ENCODE measurements at regions not wholly inside any gene's neighbourhood (a gene's known extent, or its start where the extent isn't known, plus 50 kb on each side); places are given as distances from the start of the nearest gene placed in this dataset.
"Not testable (repeated sequence)": the region's sequence is repeated elsewhere in the genome, so short reads cannot be mapped to it uniquely, and the experiment has no call there.

GRCh38 chr6:50543666-50544065, 169.7 kb upstream of the TFAP2D start:
- DNase-seq (no peak), ATAC-seq (no peak)
- H3K36me3 ChIP-seq (replicated peaks in 1 of 2; ENCODE audit: insufficient read depth in 1 of 2, low read depth in 2 of 2) = no peaks in the 10 kb centered on the region
- WGBS, 2 donors = 40 to 49% methylated on average over 7 of the region's 7 CpGs
- intact Hi-C loops (cut with DNase I) = no loop called here
- no peaks in the 10 kb centered on the region for H3K9me3 ChIP-seq
- no peaks in the 10 kb centered on the region for H3K4me1 ChIP-seq
- H3K27ac ChIP-seq = no peak overlapping the region
- no peaks in the 10 kb centered on the region for H3K27me3 ChIP-seq
- TF ChIP-seq POLR2A (IDR thresholded peaks at IDR 0.05) = no peak
- TF ChIP-seq CTCF (IDR thresholded peaks at IDR 0.05) = no peak
- H3K4me3 ChIP-seq = no peak overlapping the region

- TF ChIP-seq POLR2A (IDR thresholded peaks at IDR 0.05) (no peak), CTCF (IDR thresholded peaks at IDR 0.05) (no peak)
- ATAC-seq (no peak), DNase-seq (no peak)
- Histone ChIP-seq H3K27me3 (no peaks in the 10 kb centered on the region), H3K4me1 (no peaks in the 10 kb centered on the region), H3K36me3 (replicated peaks in 1 of 2; ENCODE audit: insufficient read depth in 1 of 2, low read depth in 2 of 2) (no peaks in the 10 kb centered on the region), H3K27ac (no peak overlapping the region), H3K9me3 (no peaks in the 10 kb centered on the region), H3K4me3 (no peak overlapping the region)
- intact Hi-C loops (cut with DNase I) = no loop called here
- WGBS, 2 donors = 28 to 32% methylated on average over 2 of the region's 2 CpGs
These were observed 164.3 kb upstream of the TFAP2D start for GRCh38 chr6:50549026-50549425.

GRCh38 chr6:50549475-50549874, 163.9 kb upstream of the TFAP2D start:
- TF ChIP-seq CTCF (IDR thresholded peaks at IDR 0.05) (no peak), POLR2A (IDR thresholded peaks at IDR 0.05) (no peak)
- Histone ChIP-seq H3K27me3 (no peaks in the 10 kb centered on the region), H3K4me1 (no peaks in the 10 kb centered on the region), H3K9me3 (no peaks in the 10 kb centered on the region), H3K27ac (no peak overlapping the region), H3K4me3 (no peak overlapping the region), H3K36me3 (replicated peaks in 1 of 2; ENCODE audit: insufficient read depth in 1 of 2, low read depth in 2 of 2) (no peaks in the 10 kb centered on the region)
- ATAC-seq (no peak), DNase-seq (no peak)
- intact Hi-C loops (cut with DNase I) = no loop called here

GRCh38 chr6:50555982-50556381, 157.3 kb upstream of the TFAP2D start:
- TF ChIP-seq CTCF (IDR thresholded peaks at IDR 0.05) (no peak), POLR2A (IDR thresholded peaks at IDR 0.05) (no peak)
- H3K27me3 ChIP-seq = no peaks in the 10 kb centered on the region
- DNase-seq = no peak
- no peaks in the 10 kb centered on the region for H3K4me1 ChIP-seq
- intact Hi-C loops (cut with DNase I) = no loop called here
- H3K36me3 ChIP-seq (replicated peaks in 1 of 2; ENCODE audit: insufficient read depth in 1 of 2, low read depth in 2 of 2) = no peaks in the 10 kb centered on the region
- H3K4me3 ChIP-seq = no peak overlapping the region
- no peaks in the 10 kb centered on the region for H3K9me3 ChIP-seq
- 35 to 38% methylated on average over 2 of the region's 2 CpGs for WGBS, 2 donors
- ATAC-seq = no peak
- H3K27ac ChIP-seq = no peak overlapping the region

GRCh38 chr6:50565004-50565403, 148.3 kb upstream of the TFAP2D start:
- Histone ChIP-seq H3K9me3 (no peaks in the 10 kb centered on the region), H3K36me3 (replicated peaks in 1 of 2; ENCODE audit: insufficient read depth in 1 of 2, low read depth in 2 of 2) (no peaks in the 10 kb centered on the region), H3K4me3 (no peak overlapping the region), H3K4me1 (no peaks in the 10 kb centered on the region), H3K27me3 (no peaks in the 10 kb centered on the region), H3K27ac (no peak overlapping the region)
- ATAC-seq (no peak), DNase-seq (no peak)
- intact Hi-C loops (cut with DNase I) = no loop called here
- TF ChIP-seq CTCF (IDR thresholded peaks at IDR 0.05) (no peak), POLR2A (IDR thresholded peaks at IDR 0.05) (no peak)
- WGBS, 2 donors = 56 to 76% methylated on average over 1 of the region's 1 CpG

- DNase-seq; H3K36me3 ChIP-seq (replicated peaks in 1 of 2; ENCODE audit: insufficient read depth in 1 of 2, low read depth in 2 of 2); H3K27me3 ChIP-seq; H3K4me1 ChIP-seq; H3K9me3 ChIP-seq; intact Hi-C loops (cut with DNase I); ATAC-seq; H3K4me3 ChIP-seq; H3K27ac ChIP-seq: not testable (repeated sequence)
- WGBS, 2 donors = 64 to 72% methylated on average over 2 of the region's 2 CpGs
These were observed 142.1 kb upstream of the TFAP2D start for GRCh38 chr6:50571230-50571629.

All from body of pancreas (tissue), 4 donors.